ENCODE measurements at regions not wholly inside any gene's neighbourhood (a gene's known extent, or its start where the extent isn't known, plus 50 kb on each side); places are given as distances from the start of the nearest gene placed in this dataset.

- TF ChIP-seq EZH2 (IDR thresholded peaks at IDR 0.05) (no peak), POLR2AphosphoS5 (IDR thresholded peaks at IDR 0.05; ENCODE audit: borderline replicate concordance, low read depth, low read length) (no peak)
Observed at GRCh38 chr13:88115976-88116375, 444.8 kb downstream of the SLITRK5 start.
